ENCODE measurements at regions not wholly inside any gene's neighbourhood (a gene's known extent, or its start where the extent isn't known, plus 50 kb on each side); places are given as distances from the start of the nearest gene placed in this dataset.

GRCh38 chr2:238593236-238593635 is 166.5 kb downstream of the ASB1 start:
- H3K9me3 ChIP-seq (ENCODE audit: control insufficient read depth, insufficient read depth, low read depth, low read length), result no peaks in the 10 kb centered on the region
- ChIA-PET POLR2A (no interaction called here), CTCF (no interaction called here)
- no peak overlapping the region for H3K27ac ChIP-seq (ENCODE audit: low read length)
- no TSS peak for BruUV-seq (replicated peaks)
- intact Hi-C loops (cut with micrococcal nuclease; ENCODE audit: unreplicated experiment) (no loop called here), in situ Hi-C loops (cut with HindIII; ENCODE audit: low pct_unique_long_range_greater_than_20kb, low sequenced_read_pairs) (no loop called here)
- TF ChIP-seq TCF7L2 (IDR thresholded peaks at IDR 0.05; ENCODE audit: low read depth, low read length), result no peak
- ATAC-seq (no peak), DNase-seq (ENCODE audit: low read depth, low spot score) (no peak)
- no peaks in the 10 kb centered on the region for H3K36me3 ChIP-seq (ENCODE audit: control insufficient read depth, insufficient read depth, low read length)
- no peak overlapping the region for H3K4me3 ChIP-seq (ENCODE audit: low read depth in 2 of 2, low read length in 2 of 2)
- no peaks in the 10 kb centered on the region for H3K27me3 ChIP-seq (ENCODE audit: control insufficient read depth, insufficient read depth, low read length)
- H3K4me1 ChIP-seq (ENCODE audit: control insufficient read depth, insufficient read depth, low read length), result peaks cover 7% of the 10 kb centered on the region

GRCh38 chr2:238593678-238594077 is 167.0 kb downstream of the ASB1 start:
- POLR2A ChIA-PET, result no interaction called here
- H3K27me3 ChIP-seq (ENCODE audit: control insufficient read depth, insufficient read depth, low read length), result no peaks in the 10 kb centered on the region
- intact Hi-C loops (cut with micrococcal nuclease; ENCODE audit: unreplicated experiment), result no loop called here
- peaks cover 7% of the 10 kb centered on the region for H3K4me1 ChIP-seq (ENCODE audit: control insufficient read depth, insufficient read depth, low read length)
- in situ Hi-C loops (cut with HindIII; ENCODE audit: low pct_unique_long_range_greater_than_20kb, low sequenced_read_pairs), result no loop called here
- H3K9me3 ChIP-seq (ENCODE audit: control insufficient read depth, insufficient read depth, low read depth, low read length), result no peaks in the 10 kb centered on the region
- H3K36me3 ChIP-seq (ENCODE audit: control insufficient read depth, insufficient read depth, low read length), result no peaks in the 10 kb centered on the region
- H3K4me3 ChIP-seq (ENCODE audit: low read depth in 2 of 2, low read length in 2 of 2), result no peak overlapping the region
- CTCF ChIA-PET, result no interaction called here
- DNase-seq (ENCODE audit: low read depth, low spot score), result no peak
- ATAC-seq, result no peak
- BruUV-seq (replicated peaks), result no TSS peak
- TF ChIP-seq TCF7L2 (IDR thresholded peaks at IDR 0.05; ENCODE audit: low read depth, low read length) (no peak), POLR2AphosphoS5 (IDR thresholded peaks at IDR 0.05; ENCODE audit: low read depth, low read length) (no peak), REST (IDR thresholded peaks at IDR 0.05; ENCODE audit: insufficient read depth in 1 of 2, low read depth in 2 of 2, low read length in 1 of 2) (no peak), CTCF (IDR thresholded peaks at IDR 0.05) (no peak)
- no peak overlapping the region for H3K27ac ChIP-seq (ENCODE audit: low read length)

- intact Hi-C loops (cut with micrococcal nuclease; ENCODE audit: unreplicated experiment), result no loop called here
Observed at GRCh38 chr2:238594796-238595749, 168.3 kb downstream of the ASB1 start.

More at GRCh38 chr2:238594796-238595749, 168.3 kb downstream of the ASB1 start:
- ATAC-seq, result no peak
- Histone ChIP-seq H3K4me1 (ENCODE audit: control insufficient read depth, insufficient read depth, low read length) (peaks cover 7% of the 10 kb centered on the region), H3K36me3 (ENCODE audit: control insufficient read depth, insufficient read depth, low read length) (no peaks in the 10 kb centered on the region), H3K27me3 (ENCODE audit: control insufficient read depth, insufficient read depth, low read length) (no peaks in the 10 kb centered on the region), H3K27ac (ENCODE audit: low read length) (no peak overlapping the region), H3K4me3 (ENCODE audit: low read depth in 2 of 2, low read length in 2 of 2) (no peak overlapping the region), H3K9me3 (ENCODE audit: control insufficient read depth, insufficient read depth, low read depth, low read length) (no peaks in the 10 kb centered on the region)
- in situ Hi-C loops (cut with HindIII; ENCODE audit: low pct_unique_long_range_greater_than_20kb, low sequenced_read_pairs), result no loop called here
- CTCF ChIA-PET, result no interaction called here
- no TSS peak for BruUV-seq (replicated peaks)
- POLR2A ChIA-PET, result no interaction called here
- no peak for DNase-seq (ENCODE audit: low read depth, low spot score)
- TF ChIP-seq SIN3A (IDR thresholded peaks at IDR 0.05; ENCODE audit: borderline replicate concordance, insufficient read depth, low read depth, low read length), result no peak
- no peak for TF ChIP-seq REST (IDR thresholded peaks at IDR 0.05; ENCODE audit: insufficient read depth in 1 of 2, low read depth in 2 of 2, low read length in 1 of 2)
- TF ChIP-seq TCF7L2 (IDR thresholded peaks at IDR 0.05; ENCODE audit: low read depth, low read length), result no peak
- no peak for TF ChIP-seq CTCF (IDR thresholded peaks at IDR 0.05)
- TF ChIP-seq POLR2AphosphoS5 (IDR thresholded peaks at IDR 0.05; ENCODE audit: low read depth, low read length), result no peak
